Skin of body (tissue), 1 donor: ENCODE measurements at regions not wholly inside any gene's neighbourhood (a gene's known extent, or its start where the extent isn't known, plus 50 kb on each side); places are given as distances from the start of the nearest gene placed in this dataset.

Source experiments
- DNase-seq: peaks from one replicate; lab custom pipeline; 2025; lab: John Stamatoyannopoulos, UW

DNA sequence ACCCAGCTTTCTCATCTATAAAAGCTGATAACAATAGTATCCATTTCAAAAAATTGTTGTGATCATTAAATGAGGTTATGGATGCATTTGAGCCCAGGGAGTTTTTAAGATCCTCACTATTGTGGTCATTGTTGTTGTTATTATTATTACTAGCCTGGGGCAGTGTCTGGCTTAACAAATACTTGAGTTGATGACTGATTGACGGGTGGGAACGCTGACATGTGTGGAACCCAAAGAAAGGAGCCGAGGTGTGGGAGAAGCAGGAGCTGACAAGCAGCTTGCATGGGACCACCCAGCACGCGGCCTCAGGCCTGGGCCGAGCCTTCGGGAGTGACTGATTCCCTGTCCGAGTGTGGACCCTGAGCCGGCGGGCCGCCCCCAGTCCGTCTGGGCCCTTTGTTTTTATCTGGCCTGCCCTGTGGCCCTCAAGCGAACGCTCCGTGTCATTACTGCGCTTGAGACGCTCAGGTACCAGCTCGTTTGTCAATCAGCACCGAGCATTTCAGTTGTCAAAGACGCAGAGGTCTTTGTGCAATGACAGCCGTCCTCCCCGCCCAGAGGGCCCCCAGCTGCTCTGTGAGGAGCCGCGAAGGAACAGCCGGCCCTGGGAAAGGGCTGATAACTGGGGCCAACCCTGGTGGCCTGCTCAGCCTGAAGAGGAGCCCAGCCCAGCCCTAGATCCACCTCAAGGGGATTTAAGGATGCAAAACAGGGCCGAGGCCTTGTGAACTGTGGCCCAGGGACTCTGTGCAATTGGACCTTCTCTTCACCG, 132.9 kb upstream of the FOXF1 start:
- no peak for DNase-seq

DNA sequence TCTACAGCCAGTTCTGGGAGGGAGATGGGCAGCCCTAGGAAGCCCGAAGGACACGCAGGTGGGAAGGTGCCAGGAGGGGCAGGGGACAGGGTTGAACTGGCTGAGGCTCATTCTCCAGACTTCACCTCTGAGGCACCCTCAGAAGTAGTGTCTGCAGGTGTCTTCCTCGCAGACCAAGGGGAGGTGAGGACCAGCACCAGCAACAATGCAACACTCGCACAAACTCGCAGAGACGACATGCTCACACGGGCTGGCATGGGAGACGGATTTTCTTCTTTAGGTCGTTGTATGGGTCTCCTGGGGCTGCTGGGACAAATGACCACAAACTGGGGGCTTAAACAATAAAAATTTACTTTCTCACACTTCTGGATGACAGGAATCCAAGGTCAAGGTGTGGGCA, 132.2 kb upstream of the FOXF1 start:
- DNase-seq, result no peak

- no peak for DNase-seq
These were observed 131.4 kb upstream of the FOXF1 start for GRCh38 chr16:86378831-86379504.

GRCh38 chr16:86379505-86379846, 130.9 kb upstream of the FOXF1 start:
- DNase-seq, result no peak

DNA sequence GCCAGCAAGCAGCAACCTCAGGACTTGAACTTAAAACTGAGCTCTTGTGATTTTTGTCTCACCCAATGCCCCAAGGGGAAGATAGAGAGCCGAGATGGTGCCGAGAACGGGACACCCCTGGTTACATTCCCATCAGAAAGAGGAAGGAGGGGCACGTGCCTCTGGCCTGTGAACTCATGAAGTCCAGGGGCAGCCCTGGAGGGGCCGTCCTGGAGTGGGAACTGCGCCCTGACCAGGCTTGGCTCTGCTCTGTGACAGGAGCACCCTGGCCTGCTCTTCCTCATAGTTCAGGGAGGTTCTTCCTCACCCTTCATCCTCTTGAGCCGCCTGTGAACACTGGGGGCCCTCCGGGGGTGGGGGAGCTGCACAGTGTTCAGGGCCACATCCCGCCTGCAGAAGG, 130.3 kb upstream of the FOXF1 start:
- no peak for DNase-seq

DNA sequence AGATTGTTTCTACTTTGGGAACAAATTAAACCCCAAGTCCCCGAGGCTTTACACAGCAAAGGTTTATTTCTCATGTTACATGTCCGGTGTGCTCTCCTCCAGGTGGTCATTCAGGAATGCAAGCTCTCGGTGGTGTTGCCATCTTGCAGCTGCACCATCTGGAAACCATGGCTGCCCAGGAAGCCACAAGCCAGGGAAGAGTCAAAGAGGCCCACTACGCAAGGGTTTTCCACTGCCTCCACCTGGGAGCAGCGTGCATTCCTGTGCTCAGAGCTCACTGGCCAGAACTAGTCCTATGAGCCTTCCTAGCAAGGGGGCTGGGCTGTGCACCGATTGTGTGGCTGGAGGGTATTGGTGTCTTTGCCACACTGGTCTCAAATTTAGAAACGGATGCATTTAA, 128.8 kb upstream of the FOXF1 start:
- DNase-seq, result no peak

DNA sequence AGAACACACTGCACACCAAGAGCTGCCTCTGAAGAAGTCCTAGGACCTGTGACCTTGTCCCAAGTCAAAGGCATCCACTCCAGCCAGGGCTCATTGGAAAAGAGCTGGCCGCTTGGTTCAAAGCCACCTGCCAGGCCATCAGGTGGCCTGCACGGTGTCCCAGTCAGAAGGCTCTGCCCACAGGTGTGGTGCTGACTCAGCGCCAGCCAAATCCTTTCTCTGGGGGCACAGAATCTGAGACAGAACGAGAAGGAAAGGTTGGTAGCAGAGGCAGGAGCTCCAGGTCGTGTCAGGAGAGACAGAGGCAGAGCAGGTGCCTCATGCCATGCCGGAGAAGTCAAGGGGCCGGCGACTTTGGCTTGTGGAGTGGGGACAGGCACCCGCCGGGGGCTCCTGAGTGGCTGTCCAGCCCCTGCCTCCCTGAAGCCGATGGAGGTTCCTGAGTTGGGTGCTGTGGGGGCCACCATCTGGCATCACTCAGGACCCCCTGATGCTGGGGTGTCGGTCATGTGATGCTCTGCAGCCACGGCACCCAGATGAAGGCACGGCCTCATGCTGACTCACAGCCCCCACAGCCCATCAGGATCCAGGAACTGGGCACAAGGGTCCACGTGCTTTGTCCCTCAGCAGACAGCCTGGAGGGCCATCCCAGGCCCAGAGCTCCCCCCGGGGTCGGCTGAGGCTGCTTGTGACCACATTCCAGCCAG, 128.1 kb upstream of the FOXF1 start:
- DNase-seq, result no peak

DNA sequence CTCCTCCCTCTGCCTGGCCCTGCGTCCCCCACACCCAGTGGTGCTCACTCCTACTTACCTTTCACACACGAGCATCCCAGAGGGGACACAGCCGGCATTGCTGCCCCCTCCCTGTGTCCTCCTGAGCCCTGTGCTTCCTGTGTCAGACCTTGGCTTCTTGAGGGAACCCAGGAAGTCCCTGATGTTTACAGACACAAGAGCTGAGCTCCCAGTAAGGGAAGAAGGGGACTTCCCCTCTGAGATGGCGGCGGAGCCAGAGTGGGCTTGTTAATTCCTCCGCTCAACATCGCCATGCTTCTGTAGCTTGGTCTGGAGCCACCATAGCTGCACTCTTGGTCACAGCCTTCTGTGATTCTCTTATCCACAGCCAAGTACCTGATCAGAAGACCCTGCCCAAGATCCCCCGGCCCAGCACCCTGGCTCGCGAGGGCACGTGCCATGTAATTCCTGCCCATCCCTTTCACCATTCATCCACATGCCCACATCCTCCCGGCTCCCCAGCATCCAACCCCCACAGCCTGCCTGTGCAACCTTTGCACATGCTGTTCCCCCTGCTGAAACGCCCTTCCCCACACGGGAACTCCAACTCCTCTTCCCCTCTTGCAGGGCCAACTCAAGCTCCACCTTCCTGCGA, 127.4 kb upstream of the FOXF1 start:
- no peak for DNase-seq

- DNase-seq, result no peak
These were observed 126.7 kb upstream of the FOXF1 start for GRCh38 chr16:86383488-86384262.

DNA sequence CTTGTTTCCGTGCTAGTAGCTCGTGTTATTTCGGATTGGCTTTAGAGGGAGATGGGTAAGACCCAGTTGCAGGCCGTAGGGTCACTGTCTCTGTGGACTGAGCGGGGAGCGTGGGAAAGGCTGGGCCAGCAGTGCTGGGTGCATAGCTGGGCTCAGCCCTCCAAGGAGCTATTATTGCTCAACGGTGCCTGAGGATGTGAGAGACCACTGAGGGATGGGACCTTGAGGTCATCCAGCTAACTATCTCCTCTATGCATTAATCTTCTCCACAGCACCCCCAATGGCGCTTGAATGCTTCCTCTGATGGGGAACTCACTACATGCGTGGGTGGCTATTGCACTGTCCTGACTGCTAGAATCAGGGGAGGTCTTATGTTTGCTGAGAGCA, 126.1 kb upstream of the FOXF1 start:
- DNase-seq, result no peak

DNA sequence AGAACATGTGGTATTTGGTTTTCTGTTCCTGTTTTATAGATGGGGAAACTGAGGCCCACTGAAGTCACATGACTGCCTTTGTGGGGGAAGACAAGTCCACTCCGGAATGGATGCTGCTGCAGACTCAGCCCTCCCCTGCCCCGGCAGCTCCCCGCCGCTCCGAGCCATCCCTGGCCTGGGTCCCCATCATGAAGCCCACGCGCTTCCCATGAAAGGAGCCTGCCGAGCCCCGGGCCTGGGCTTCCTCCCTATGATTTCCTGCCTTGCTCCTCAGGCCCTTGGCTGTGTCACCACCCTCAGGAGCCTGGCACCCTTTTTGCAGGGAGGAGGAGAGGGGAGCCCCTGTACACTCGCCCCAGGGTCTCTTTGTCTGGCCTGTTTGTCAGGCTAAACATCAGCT, 125.3 kb upstream of the FOXF1 start:
- DNase-seq, result no peak

- no peak for DNase-seq
These were observed 122.6 kb upstream of the FOXF1 start for GRCh38 chr16:86387468-86388440.

- no peak for DNase-seq
These were observed 121.4 kb upstream of the FOXF1 start for GRCh38 chr16:86388976-86389375.

DNA sequence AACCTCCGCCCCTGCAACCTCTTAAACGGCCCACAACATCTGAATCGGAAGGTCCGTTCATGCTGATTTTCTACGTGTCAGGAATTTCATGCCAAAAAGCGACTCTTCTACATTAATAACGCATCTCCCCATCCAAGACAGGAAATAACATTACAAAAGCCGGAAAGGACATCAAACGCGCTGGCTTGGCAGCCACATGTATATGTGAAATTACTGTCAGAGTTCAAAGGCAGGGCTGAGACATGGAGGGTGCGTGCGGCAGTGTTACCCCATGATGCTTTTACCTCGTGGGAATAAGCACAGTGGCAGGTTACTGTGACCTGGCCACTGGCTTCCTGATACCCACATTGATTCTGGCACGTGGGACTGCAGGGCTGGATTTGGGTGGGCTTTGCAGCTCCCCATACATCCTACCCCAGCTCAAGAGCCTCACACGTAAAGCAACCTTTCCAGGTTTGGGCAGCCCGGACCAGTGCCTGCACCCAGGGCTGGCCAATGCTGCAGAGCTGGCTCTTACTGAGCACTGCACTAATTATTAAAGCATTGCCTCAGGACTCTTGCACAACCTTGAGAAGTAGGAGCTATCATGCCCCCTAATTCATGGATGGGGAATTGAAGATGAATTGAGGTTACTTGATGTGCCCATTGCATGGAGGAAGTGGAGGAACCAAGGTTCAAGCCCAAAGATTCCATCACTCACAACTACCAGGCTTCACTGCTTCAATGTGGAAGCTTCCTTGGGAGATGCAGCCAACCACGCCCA, 120.6 kb upstream of the FOXF1 start:
- no peak for DNase-seq

GRCh38 chr16:86390335-86390734, 120.0 kb upstream of the FOXF1 start:
- no peak for DNase-seq

DNA sequence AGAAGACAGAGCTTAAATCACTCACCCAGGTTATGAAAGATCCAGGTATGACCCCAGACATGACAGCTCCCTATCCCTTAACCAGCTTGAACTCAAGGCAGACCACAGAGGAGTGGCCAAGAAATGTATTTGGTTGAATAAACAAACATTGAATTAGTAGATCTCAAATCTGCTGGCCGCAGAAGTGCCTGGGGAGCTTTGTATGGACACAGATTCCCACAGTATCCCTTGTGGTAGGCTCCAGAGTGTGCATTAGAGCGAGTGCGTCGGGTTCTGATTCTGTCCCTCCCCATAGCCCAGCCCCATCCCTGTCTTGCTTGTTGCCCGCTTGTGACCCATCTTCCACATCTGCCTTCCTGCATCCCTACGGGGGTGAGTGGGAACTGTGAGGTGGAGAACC, 118.8 kb upstream of the FOXF1 start:
- DNase-seq, result no peak

GRCh38 chr16:86391984-86392383, 118.3 kb upstream of the FOXF1 start:
- DNase-seq, result no peak

DNA sequence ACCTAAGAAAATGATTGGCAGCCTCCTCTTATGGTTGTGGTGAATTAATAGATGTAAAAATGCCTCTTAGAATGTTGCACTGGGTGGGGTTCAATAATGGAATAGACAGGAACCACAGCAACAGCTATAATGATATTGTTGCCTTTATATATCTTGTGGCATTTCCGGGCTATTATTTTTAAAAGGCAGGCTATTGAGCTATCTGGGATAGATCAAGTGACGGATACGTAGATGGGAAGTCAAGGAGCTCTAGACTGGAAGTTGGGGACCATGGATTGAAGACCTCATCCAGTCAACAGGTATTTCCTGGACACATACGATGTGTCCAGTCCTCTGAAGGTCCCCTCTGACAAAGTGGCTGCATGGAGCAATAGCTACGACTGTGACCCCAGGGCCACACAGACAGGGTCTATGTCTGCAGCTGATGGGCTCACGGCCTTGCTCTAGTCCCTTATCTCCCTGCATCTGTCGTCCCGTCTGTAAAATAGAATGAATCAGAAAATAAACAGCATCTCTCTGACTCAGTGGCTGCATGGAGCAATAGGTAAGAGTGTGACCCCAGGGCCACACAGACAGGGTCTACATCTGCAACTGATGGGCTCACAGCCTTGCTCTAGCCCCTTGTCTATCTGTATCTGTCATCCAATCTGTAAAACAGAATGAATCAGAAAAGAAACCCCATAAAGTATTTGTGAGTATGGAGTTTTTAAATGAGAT, 117.7 kb upstream of the FOXF1 start:
- no peak for DNase-seq
